Activated CD4-positive, alpha-beta T cell treated with anti-CD3 and anti-CD28 coated beads, Interleukin-2, amount 10 ng/mL, durations not matched to agents 24 days and 14 days (primary cell): ENCODE measurements at regions not wholly inside any gene's neighbourhood (a gene's known extent, or its start where the extent isn't known, plus 50 kb on each side); places are given as distances from the start of the nearest gene placed in this dataset.
A peak's percentile ranks its signal among the peaks of the same experiment; 100 is the strongest.
"Not testable (repeated sequence)": the region's sequence is repeated elsewhere in the genome, so short reads cannot be mapped to it uniquely, and the experiment has no call there.

Source experiments
- DNase-seq: peaks from one replicate; pipeline ENCODE4 v3.0.0; 2022
- H3K27ac Mint-ChIP-seq: one replicate; pipeline ENCODE4 v1.8.0; 2022; ENCODE audit warnings: mild to moderate bottlenecking, mixed read lengths
- H3K27me3 Mint-ChIP-seq: one replicate; pipeline ENCODE4 v1.8.0; 2022; ENCODE audit warnings: mixed read lengths
- H3K36me3 Mint-ChIP-seq: one replicate; pipeline ENCODE4 v1.8.0; 2022; ENCODE audit warnings: low read depth, mild to moderate bottlenecking, mixed read lengths
- H3K4me1 Mint-ChIP-seq: one replicate; pipeline ENCODE4 v1.8.0; 2021; ENCODE audit warnings: mixed read lengths
- H3K4me3 Mint-ChIP-seq: one replicate; pipeline ENCODE4 v1.8.0; 2022; ENCODE audit warnings: mild to moderate bottlenecking, moderate library complexity, mixed read lengths
- H3K9me3 Mint-ChIP-seq: one replicate; pipeline ENCODE4 v1.8.0; 2021; ENCODE audit warnings: mixed read lengths
- intact Hi-C: fragments of 100-400 bp; cut with micrococcal nuclease; formaldehyde crosslinking; loops from one replicate; pipeline ENCODE4 v1.15.1; 2023

- Mint-ChIP-seq H3K4me1 (no peaks in the 10 kb centered on the region), H3K36me3 (no peaks in the 10 kb centered on the region), H3K4me3 (no peak overlapping the region), H3K9me3 (no peaks in the 10 kb centered on the region), H3K27me3 (peaks cover 6% of the 10 kb centered on the region), H3K27ac (no peak overlapping the region)
- no peak for DNase-seq
- intact Hi-C loops, result no loop called here
These were observed 391.8 kb upstream of the CRIM1 start for GRCh38 chr2:35963824-35964223.

- H3K27ac Mint-ChIP-seq, result no peak overlapping the region
- intact Hi-C loops, result no loop called here
- H3K27me3 Mint-ChIP-seq, result peaks cover 6% of the 10 kb centered on the region
- no peak for DNase-seq
- no peaks in the 10 kb centered on the region for H3K4me1 Mint-ChIP-seq
- no peaks in the 10 kb centered on the region for H3K9me3 Mint-ChIP-seq
- no peaks in the 10 kb centered on the region for H3K36me3 Mint-ChIP-seq
- H3K4me3 Mint-ChIP-seq, result no peak overlapping the region
These were observed 392.2 kb upstream of the CRIM1 start for GRCh38 chr2:35963357-35963756.

GRCh38 chr2:35962585-35963146, 392.9 kb upstream of the CRIM1 start:
- H3K27me3 Mint-ChIP-seq, result peaks cover 6% of the 10 kb centered on the region
- H3K27ac Mint-ChIP-seq, result no peak overlapping the region
- no peaks in the 10 kb centered on the region for H3K4me1 Mint-ChIP-seq
- no peak for DNase-seq
- no peak overlapping the region for H3K4me3 Mint-ChIP-seq
- no peaks in the 10 kb centered on the region for H3K36me3 Mint-ChIP-seq
- no peaks in the 10 kb centered on the region for H3K9me3 Mint-ChIP-seq
- intact Hi-C loops, result no loop called here

DNA sequence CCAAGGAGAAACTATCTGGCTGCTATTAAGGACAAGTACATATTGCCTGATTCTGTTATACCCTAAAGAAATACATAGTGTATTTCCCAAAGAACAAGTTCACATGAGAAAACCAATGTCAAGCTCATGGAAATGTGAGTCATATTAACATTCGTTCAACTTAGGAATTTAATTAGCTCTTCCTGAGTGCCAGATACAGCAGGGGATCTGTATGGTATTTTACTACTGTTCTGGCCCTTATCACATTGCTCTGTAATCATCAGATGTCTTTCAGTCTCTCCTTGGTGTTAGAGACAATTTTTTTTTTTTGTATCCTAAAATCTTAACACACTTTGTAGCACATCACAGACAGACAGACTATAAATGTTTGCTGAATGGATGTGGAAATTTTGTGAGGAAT, 395.0 kb upstream of the CRIM1 start:
- no peaks in the 10 kb centered on the region for H3K36me3 Mint-ChIP-seq
- intact Hi-C loops, result no loop called here
- H3K4me1 Mint-ChIP-seq, result no peaks in the 10 kb centered on the region
- no peaks in the 10 kb centered on the region for H3K9me3 Mint-ChIP-seq
- no peak for DNase-seq
- no peak overlapping the region for H3K4me3 Mint-ChIP-seq
- peaks cover 6% of the 10 kb centered on the region for H3K27me3 Mint-ChIP-seq
- no peak overlapping the region for H3K27ac Mint-ChIP-seq

GRCh38 chr2:35957053-35957452, 398.5 kb upstream of the CRIM1 start:
- not testable (repeated sequence) for H3K4me3 Mint-ChIP-seq

GRCh38 chr2:35946478-35946877, 409.1 kb upstream of the CRIM1 start:
- DNase-seq, result no peak
- intact Hi-C loops, result no loop called here
- Mint-ChIP-seq H3K9me3 (no peaks in the 10 kb centered on the region), H3K27me3 (peaks cover 11% of the 10 kb centered on the region), H3K27ac (no peak overlapping the region), H3K4me3 (no peak overlapping the region), H3K4me1 (no peaks in the 10 kb centered on the region), H3K36me3 (no peaks in the 10 kb centered on the region)

More at GRCh38 chr2:35957053-35957452, 398.5 kb upstream of the CRIM1 start:
- H3K36me3 Mint-ChIP-seq, H3K4me1 Mint-ChIP-seq, DNase-seq, intact Hi-C loops, H3K27ac Mint-ChIP-seq, H3K9me3 Mint-ChIP-seq, H3K27me3 Mint-ChIP-seq: not testable (repeated sequence)

GRCh38 chr2:35938838-35939237, 416.7 kb upstream of the CRIM1 start:
- intact Hi-C loops, result no loop called here
- peaks cover 14% of the 10 kb centered on the region for H3K27me3 Mint-ChIP-seq
- H3K36me3 Mint-ChIP-seq, result no peaks in the 10 kb centered on the region
- no peak overlapping the region for H3K4me3 Mint-ChIP-seq
- H3K9me3 Mint-ChIP-seq, result no peaks in the 10 kb centered on the region
- no peak overlapping the region for H3K27ac Mint-ChIP-seq
- H3K4me1 Mint-ChIP-seq, result no peaks in the 10 kb centered on the region
- peak; percentile 5 for DNase-seq

- H3K4me3 Mint-ChIP-seq, result no peak overlapping the region
- peaks cover 9% of the 10 kb centered on the region for H3K27me3 Mint-ChIP-seq
- H3K27ac Mint-ChIP-seq, result no peak overlapping the region
- no peaks in the 10 kb centered on the region for H3K9me3 Mint-ChIP-seq
- DNase-seq, result no peak
- intact Hi-C loops, result no loop called here
- no peaks in the 10 kb centered on the region for H3K36me3 Mint-ChIP-seq
- no peaks in the 10 kb centered on the region for H3K4me1 Mint-ChIP-seq
These were observed 422.5 kb upstream of the CRIM1 start for GRCh38 chr2:35933031-35933430.

DNA sequence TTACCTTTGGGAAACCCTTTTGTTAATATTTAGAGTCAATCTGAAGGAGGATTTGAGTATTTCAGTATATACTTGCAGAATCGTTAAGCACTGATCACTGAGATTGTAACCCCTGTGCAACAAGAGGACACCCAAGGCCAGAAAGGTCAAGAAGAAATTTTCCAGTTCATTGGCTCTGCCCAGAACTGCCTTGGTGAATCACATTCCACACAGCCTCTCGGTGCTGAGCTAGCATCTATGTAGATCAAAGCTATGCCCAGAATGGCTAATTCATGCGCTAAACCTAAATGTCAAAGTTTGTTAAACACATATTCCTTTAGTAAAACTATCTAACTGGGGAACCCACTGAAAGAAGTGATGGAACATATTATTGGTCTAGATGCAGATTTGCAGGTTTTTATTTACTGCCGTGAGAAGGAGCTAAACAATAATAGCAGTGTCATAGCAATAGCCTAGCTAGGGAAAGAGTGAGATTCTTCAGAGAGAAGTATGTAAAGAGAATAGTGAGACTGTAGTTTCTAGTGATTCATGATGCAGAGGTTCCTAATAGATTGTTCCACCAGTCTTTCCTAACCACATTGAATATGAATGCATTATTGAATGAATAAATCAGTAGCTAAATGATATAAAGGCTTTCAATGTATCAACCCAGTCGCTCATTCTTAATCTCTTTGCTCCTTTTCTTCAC, 423.2 kb upstream of the CRIM1 start:
- intact Hi-C loops, result no loop called here
- DNase-seq, result peak; percentile 13

DNA sequence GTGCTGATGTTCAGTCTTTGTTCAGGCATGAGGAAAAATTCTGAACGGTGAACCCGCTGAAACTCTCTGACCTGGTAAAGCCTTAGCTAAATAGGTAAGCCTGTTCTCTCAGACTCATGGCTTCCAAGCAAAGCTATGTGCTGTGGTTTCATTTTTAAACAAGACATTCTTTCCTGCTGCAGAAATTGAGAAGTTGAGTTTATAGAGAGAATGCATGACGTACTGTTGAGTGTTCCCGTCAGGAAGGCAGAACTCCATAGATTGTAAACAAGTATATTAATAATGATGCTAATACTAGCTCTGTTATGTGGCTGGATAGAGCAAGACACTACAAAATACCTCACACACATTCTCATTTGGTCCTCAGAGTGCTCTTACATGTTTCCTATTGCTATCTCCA, 424.0 kb upstream of the CRIM1 start:
- no peaks in the 10 kb centered on the region for H3K4me1 Mint-ChIP-seq
- H3K36me3 Mint-ChIP-seq, result no peaks in the 10 kb centered on the region
- peaks cover 5% of the 10 kb centered on the region for H3K27me3 Mint-ChIP-seq
- peak; percentile 38 for DNase-seq
- no peak overlapping the region for H3K27ac Mint-ChIP-seq
- H3K4me3 Mint-ChIP-seq, result no peak overlapping the region
- intact Hi-C loops, result no loop called here
- no peaks in the 10 kb centered on the region for H3K9me3 Mint-ChIP-seq

More for the DNA sequence above, 423.2 kb upstream of the CRIM1 start:
- no peak overlapping the region for H3K4me3 Mint-ChIP-seq
- no peaks in the 10 kb centered on the region for H3K36me3 Mint-ChIP-seq
- H3K4me1 Mint-ChIP-seq, result no peaks in the 10 kb centered on the region
- peaks cover 5% of the 10 kb centered on the region for H3K27me3 Mint-ChIP-seq
- no peaks in the 10 kb centered on the region for H3K9me3 Mint-ChIP-seq
- H3K27ac Mint-ChIP-seq, result no peak overlapping the region

- no peak overlapping the region for H3K4me3 Mint-ChIP-seq
- H3K9me3 Mint-ChIP-seq, result no peaks in the 10 kb centered on the region
- no peak for DNase-seq
- intact Hi-C loops, result no loop called here
- no peak overlapping the region for H3K27ac Mint-ChIP-seq
- no peaks in the 10 kb centered on the region for H3K36me3 Mint-ChIP-seq
- H3K27me3 Mint-ChIP-seq, result peaks cover 5% of the 10 kb centered on the region
- H3K4me1 Mint-ChIP-seq, result no peaks in the 10 kb centered on the region
These were observed 424.5 kb upstream of the CRIM1 start for GRCh38 chr2:35931115-35931514.

- H3K9me3 Mint-ChIP-seq, result no peaks in the 10 kb centered on the region
- H3K4me1 Mint-ChIP-seq, result no peaks in the 10 kb centered on the region
- H3K36me3 Mint-ChIP-seq, result no peaks in the 10 kb centered on the region
- no peak overlapping the region for H3K27ac Mint-ChIP-seq
- DNase-seq, result peak; percentile 14
- intact Hi-C loops, result no loop called here
- H3K27me3 Mint-ChIP-seq, result peaks cover 5% of the 10 kb centered on the region
- no peak overlapping the region for H3K4me3 Mint-ChIP-seq
These were observed 426.0 kb upstream of the CRIM1 start for GRCh38 chr2:35929551-35929950.

DNA sequence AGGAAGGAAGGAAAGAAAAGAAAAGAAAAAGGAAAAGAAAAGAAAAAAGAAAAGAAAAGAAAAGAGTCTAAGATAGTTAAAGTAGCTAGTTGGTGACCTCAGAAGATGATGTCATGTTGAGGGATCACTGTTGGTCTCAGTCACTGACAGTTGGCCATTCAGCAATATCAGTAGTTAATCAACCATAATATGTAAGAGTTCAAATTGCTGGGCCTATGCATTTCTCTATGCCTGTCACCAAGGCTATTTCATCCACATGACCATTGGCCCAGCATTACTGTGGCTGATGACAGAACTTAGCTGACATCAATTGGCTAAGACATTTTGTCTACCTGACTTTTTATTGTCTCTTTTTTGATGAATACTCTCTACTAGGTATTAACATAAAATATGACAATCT, 435.5 kb upstream of the CRIM1 start:
- Mint-ChIP-seq H3K4me3 (no peak overlapping the region), H3K4me1 (no peaks in the 10 kb centered on the region), H3K27ac (no peak overlapping the region), H3K9me3 (no peaks in the 10 kb centered on the region), H3K27me3 (peaks cover 4% of the 10 kb centered on the region), H3K36me3 (no peaks in the 10 kb centered on the region)
- DNase-seq, result no peak
- intact Hi-C loops, result no loop called here

DNA sequence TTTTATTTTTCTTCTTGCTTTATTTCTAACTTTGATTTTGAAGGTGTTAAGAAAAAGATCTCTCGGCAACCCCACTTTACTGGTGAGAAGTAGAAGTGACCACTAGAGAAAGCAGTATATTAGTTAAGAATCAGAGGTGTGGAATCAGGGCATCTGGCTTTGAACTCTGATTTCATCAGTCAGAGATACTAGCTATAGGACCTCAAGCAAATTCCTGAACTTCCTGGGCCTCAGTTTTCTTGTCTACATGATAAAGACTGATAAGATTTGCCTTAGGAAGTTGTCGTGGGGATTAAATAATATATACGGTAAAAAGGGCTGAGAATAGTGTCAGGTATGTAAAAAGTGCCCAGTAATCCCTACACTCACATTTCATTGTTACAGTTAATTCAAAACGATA, 440.3 kb upstream of the CRIM1 start:
- Mint-ChIP-seq H3K4me1 (no peaks in the 10 kb centered on the region), H3K27me3 (peaks cover 3% of the 10 kb centered on the region), H3K36me3 (no peaks in the 10 kb centered on the region), H3K27ac (no peak overlapping the region), H3K9me3 (no peaks in the 10 kb centered on the region), H3K4me3 (no peak overlapping the region)
- intact Hi-C loops, result no loop called here
- DNase-seq, result no peak

DNA sequence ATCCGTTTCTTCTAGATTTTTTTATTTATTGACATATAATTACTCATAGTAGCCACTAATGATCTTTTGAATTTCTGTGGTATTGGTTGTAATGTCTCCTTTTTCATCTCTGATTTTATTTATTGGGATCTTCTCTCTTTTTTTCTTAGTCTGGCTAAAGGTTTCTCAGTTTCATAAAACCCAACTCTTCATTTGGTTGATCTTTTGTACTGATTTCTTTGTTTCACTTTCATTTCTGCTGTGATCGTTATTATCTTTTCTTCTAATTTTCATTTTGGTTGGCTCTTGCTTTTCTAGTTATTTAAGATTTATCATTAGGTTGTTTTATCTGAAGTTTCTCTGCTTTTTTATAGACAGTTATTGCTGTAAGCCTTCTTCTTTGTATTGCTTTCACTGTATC, 463.6 kb upstream of the CRIM1 start:
- Mint-ChIP-seq H3K4me3 (peak overlapping the region; percentile 32), H3K36me3 (no peaks in the 10 kb centered on the region), H3K27ac (no peak overlapping the region)

More for the DNA sequence above, 463.6 kb upstream of the CRIM1 start:
- Mint-ChIP-seq H3K9me3 (peaks cover 3% of the 10 kb centered on the region), H3K27me3 (peaks cover 9% of the 10 kb centered on the region), H3K4me1 (peaks cover 5% of the 10 kb centered on the region)
- intact Hi-C loops, result no loop called here
- DNase-seq, result no peak
